ENCODE measurements at regions not wholly inside any gene's neighbourhood (a gene's known extent, or its start where the extent isn't known, plus 50 kb on each side); places are given as distances from the start of the nearest gene placed in this dataset.
A peak's percentile ranks its signal among the peaks of the same experiment; 100 is the strongest.

- DNase-seq = no peak
- TF ChIP-seq CTCF (IDR thresholded peaks at IDR 0.05; ENCODE audit: low read depth, low read length) = no peak
- Histone ChIP-seq H3K27me3 (no peaks in the 10 kb centered on the region), H3K36me3 (no peaks in the 10 kb centered on the region), H3K9me3 (no peaks in the 10 kb centered on the region), H3K4me1 (no peaks in the 10 kb centered on the region), H3K4me3 (ENCODE audit: low read depth, low read length) (no peak overlapping the region)
These were observed 119.6 kb upstream of the ZNF92 start for GRCh38 chr7:65254061-65254460.

- DNase-seq = peak; percentile 79
- H3K27me3 ChIP-seq = no peaks in the 10 kb centered on the region
- no peak for TF ChIP-seq CTCF (IDR thresholded peaks at IDR 0.05; ENCODE audit: low read depth, low read length)
- peak overlapping the region; percentile 80 for H3K4me3 ChIP-seq (ENCODE audit: low read depth, low read length)
- H3K4me1 ChIP-seq = no peaks in the 10 kb centered on the region
- no peaks in the 10 kb centered on the region for H3K36me3 ChIP-seq
- H3K9me3 ChIP-seq = no peaks in the 10 kb centered on the region
These were observed 121.6 kb upstream of the ZNF92 start for GRCh38 chr7:65251851-65252620.

- Histone ChIP-seq H3K9me3 (no peaks in the 10 kb centered on the region), H3K4me3 (ENCODE audit: low read depth, low read length) (no peak overlapping the region), H3K4me1 (no peaks in the 10 kb centered on the region), H3K36me3 (no peaks in the 10 kb centered on the region), H3K27me3 (no peaks in the 10 kb centered on the region)
- no peak for DNase-seq
- no peak for TF ChIP-seq CTCF (IDR thresholded peaks at IDR 0.05; ENCODE audit: low read depth, low read length)
These were observed 122.8 kb upstream of the ZNF92 start for GRCh38 chr7:65250697-65251395.

- DNase-seq = no peak
- Histone ChIP-seq H3K4me3 (ENCODE audit: low read depth, low read length) (no peak overlapping the region), H3K36me3 (no peaks in the 10 kb centered on the region), H3K9me3 (no peaks in the 10 kb centered on the region), H3K27me3 (no peaks in the 10 kb centered on the region), H3K4me1 (no peaks in the 10 kb centered on the region)
- TF ChIP-seq CTCF (IDR thresholded peaks at IDR 0.05; ENCODE audit: low read depth, low read length) = no peak
These were observed 123.4 kb upstream of the ZNF92 start for GRCh38 chr7:65250216-65250615.

- Histone ChIP-seq H3K4me1 (no peaks in the 10 kb centered on the region), H3K27me3 (no peaks in the 10 kb centered on the region), H3K9me3 (no peaks in the 10 kb centered on the region), H3K4me3 (ENCODE audit: low read depth, low read length) (no peak overlapping the region), H3K36me3 (no peaks in the 10 kb centered on the region)
- TF ChIP-seq CTCF (IDR thresholded peaks at IDR 0.05; ENCODE audit: low read depth, low read length) = no peak
- no peak for DNase-seq
These were observed 126.2 kb upstream of the ZNF92 start for GRCh38 chr7:65247491-65247890.

Data from BE2C (cell line).